Left renal pelvis (tissue), 4 donors: ENCODE measurements at regions not wholly inside any gene's neighbourhood (a gene's known extent, or its start where the extent isn't known, plus 50 kb on each side); places are given as distances from the start of the nearest gene placed in this dataset.

Source experiments
- DNase-seq, 4 donors: peaks; one replicate each; pipeline ENCODE4 v3.0.0-alpha.2; 2013; ENCODE audit warnings: low read depth in 4 of 4, low spot score in 3 of 4

DNA sequence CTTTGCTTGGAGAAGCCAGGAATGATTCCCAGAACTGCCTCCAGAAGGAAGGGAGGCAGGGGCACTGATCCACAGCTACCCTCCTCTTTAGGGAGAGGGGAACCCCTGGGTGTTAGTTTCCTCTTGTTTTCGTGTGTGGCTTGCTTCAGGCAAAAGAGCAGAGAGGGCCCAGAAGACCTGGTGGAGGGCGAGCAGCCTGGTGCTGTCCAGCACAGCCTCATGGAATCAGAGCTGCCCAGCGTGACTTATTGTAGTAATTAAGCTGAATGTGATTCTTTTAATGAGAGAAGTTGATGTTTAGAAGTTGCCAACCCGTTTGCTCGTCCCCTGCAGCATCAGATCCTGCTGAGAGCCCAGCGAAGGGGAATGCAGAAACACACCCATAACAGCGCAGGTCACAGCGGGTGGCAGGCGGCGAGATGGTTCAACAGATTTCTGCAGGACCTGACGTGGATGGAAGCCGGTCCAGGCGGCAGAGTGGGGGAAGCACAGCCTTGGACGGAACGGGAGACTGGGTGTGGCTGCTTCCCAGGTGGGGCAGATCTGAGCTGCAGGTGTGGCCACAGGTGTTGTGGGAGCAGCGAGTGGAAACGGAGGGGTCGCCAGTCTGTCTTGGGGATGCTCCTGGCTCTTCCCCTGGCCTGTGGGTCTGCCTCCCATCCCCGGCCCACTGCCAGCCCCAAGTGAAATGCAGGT, 53.7 kb upstream of the SHH start:
- DNase-seq, result no peak

DNA sequence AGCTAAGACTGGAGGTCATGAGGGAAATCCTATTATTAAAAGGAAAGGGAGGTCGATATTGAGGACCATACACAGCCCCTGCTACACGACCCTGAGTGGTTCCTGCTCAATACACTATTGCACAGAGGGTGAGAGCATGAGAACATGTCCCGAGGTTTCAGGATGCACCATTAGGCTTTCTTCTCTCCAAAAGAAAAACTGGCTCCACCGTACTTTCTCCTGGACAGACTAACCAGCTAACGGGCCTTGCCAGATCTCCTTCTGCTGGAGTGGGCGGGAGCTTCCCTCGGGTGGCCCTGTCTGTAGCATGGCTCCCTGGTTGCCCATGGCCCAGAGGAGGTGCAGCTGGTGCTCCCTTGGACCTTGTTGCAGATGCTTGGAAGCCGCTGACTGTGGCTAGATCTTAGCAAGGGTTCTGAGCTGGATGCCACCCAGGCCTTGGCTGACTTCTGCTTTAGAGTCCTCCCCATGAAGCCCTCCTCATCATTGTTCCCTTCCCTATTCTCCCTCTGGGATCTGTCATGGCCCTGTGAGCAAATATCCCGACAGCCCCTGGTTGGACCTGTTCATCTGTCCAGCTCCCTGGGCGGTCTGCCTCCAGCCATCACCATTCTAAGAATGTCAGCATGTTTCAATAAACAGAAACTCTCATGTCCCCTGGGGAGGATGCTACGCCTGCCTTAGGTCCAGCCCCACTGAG, 52.9 kb upstream of the SHH start:
- DNase-seq, result no peak

DNA sequence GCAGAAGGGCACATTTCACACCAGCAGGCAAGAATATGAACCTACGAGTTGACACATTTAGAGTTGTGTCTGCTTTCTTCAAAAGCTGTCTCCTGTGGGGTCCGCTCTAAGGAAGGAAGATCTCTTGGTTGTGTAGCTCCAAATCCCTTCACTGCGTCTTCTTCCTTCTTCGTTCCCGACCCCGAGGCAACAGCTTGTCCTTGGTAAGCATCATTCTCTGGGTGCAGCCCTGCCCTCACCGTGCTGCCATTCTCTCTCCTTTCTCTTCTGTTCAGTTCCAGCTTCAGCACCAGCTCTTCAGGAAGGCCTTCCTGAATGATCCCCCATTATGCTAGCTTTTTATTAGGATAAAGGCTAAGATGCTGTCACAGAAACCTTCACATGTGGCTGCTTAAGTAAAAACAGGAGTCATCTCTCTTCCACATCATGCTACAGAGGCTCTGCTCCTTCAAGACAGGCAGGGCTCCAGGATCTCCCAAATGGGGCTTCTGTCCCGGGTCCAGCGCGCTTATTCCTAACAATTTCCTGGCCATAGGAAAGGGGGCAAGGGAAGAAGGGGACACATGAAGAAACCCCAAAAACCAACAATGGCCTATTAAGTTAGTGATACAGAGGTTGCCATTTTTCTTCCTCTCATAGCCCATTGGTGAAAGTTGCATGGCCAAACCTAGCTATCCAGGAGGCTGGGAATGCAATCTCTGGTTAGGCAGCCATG, 52.2 kb upstream of the SHH start:
- no peak for DNase-seq

DNA sequence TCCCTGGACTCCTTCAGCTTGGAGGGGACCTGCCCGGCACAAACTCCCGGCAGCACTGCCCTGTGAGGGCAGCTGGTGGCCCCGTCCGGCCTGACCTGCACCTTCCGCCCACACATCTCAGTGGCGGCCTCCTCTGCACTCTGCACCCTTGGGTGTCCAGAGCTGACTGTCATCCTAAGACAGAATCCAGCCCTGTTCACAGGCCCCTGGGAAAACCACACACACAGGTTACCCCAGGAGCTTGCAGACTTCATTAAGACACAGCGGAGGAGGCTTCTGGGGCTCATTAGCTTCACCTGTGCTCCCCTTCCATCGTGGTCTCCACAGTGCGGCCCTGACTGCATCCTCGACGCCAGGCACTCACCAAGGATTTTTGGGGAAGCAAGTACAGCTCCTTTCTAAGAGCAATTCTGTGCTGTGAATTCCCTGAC, 51.5 kb upstream of the SHH start:
- DNase-seq, result no peak

DNA sequence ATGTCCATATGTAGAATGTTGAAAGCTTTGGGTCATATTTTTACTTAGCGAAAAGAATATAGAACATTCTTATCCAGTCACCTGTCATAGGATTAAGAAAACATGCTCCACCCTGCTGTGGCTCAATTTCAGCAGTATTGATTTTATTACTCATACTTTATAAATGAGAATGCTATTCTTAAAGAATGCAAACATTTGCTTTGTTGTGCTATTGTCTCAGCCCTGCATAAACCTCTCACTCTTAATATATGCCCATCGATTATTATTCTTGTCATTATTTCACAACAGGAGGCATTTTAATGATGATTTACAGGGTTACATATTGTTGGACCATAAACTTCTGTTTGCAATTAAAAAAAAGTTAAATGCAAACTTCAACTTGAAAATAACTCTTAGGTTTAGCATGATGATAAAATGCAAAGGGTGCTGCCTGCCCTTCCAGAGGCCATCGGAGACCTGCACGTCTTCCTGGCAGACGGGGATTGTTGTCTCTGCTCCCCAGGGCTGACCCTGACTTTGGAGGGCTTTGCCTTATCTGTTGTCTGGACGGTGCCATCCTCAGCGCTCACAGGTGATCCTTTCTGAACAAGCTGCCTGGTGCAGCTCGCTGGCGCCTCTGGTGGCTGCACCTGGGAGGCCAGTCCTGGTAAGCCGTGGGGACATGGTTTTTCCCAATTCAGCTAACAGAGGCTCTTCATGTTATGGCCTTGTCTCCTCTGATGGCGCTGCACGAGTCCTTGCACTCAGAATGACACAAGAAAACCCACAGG, 50.0 kb upstream of the SHH start:
- DNase-seq, result no peak
